H9 (cell line): ENCODE measurements at regions not wholly inside any gene's neighbourhood (a gene's known extent, or its start where the extent isn't known, plus 50 kb on each side); places are given as distances from the start of the nearest gene placed in this dataset.

Experiments
- DNase-seq: peaks from one replicate; pipeline ENCODE4 v3.0.0-alpha.2; 2017
- H2AFZ ChIP-seq: one replicate; pipeline ENCODE4 v1.6.1; 2013; ENCODE audit warnings: mild to moderate bottlenecking, low read length, control low read depth, moderate library complexity
- H2AK5ac ChIP-seq: 2 replicates; pipeline ENCODE4 v1.6.1; 2013; ENCODE audit warnings: low read length, control low read depth, mixed read lengths; ENCODE audit not compliant: insufficient read length
- H2BK120ac ChIP-seq: one replicate; pipeline ENCODE4 v1.6.1; 2013; ENCODE audit warnings: low read depth, mild to moderate bottlenecking, low read length, control low read depth, inconsistent platforms; ENCODE audit not compliant: poor library complexity, severe bottlenecking
- H2BK12ac ChIP-seq: 2 replicates; pipeline ENCODE4 v1.6.1; 2013; ENCODE audit warnings: low read length, control low read depth, mixed read lengths, low read depth; ENCODE audit not compliant: insufficient read length
- H2BK15ac ChIP-seq: 2 replicates; pipeline ENCODE4 v1.6.1; 2013; ENCODE audit warnings: low read depth, low read length, control low read depth
- H2BK20ac ChIP-seq: one replicate; pipeline ENCODE4 v1.6.1; 2013; ENCODE audit warnings: low read depth, mild to moderate bottlenecking, low read length, control low read depth, inconsistent platforms; ENCODE audit not compliant: poor library complexity, severe bottlenecking
- H2BK5ac ChIP-seq: 2 replicates; pipeline ENCODE4 v1.6.1; 2013; ENCODE audit warnings: low read length, control low read depth, mixed read lengths; ENCODE audit not compliant: insufficient read length
- H3K14ac ChIP-seq: 2 replicates; pipeline ENCODE4 v1.6.1; 2013; ENCODE audit warnings: low read length, control low read depth; ENCODE audit not compliant: insufficient read depth
- H3K18ac ChIP-seq: 2 replicates; pipeline ENCODE4 v1.6.1; 2013; ENCODE audit warnings: low read depth, mild to moderate bottlenecking, mixed read lengths, low read length, control low read depth; ENCODE audit not compliant: insufficient read length
- H3K23ac ChIP-seq: 2 replicates; pipeline ENCODE4 v1.6.1; 2013; ENCODE audit warnings: low read length, control low read depth, mixed read lengths, low read depth; ENCODE audit not compliant: insufficient read length
- H3K23me2 ChIP-seq: 2 replicates; pipeline ENCODE4 v1.6.1; 2013; ENCODE audit warnings: low read depth, mild to moderate bottlenecking, mixed read lengths, low read length, control low read depth; ENCODE audit not compliant: insufficient read length, poor library complexity, severe bottlenecking
- H3K27ac ChIP-seq: 2 replicates; pipeline ENCODE4 v1.5.1; 2013; ENCODE audit warnings: low read length, control low read depth, mixed read lengths, low read depth; ENCODE audit not compliant: insufficient read length
- H3K27me3 ChIP-seq: 2 replicates; pipeline ENCODE4 v1.6.1; 2013; ENCODE audit warnings: low read length, control low read depth, inconsistent platforms; ENCODE audit not compliant: insufficient read depth
- H3K4ac ChIP-seq: 2 replicates; pipeline ENCODE4 v1.6.1; 2013; ENCODE audit warnings: low read depth, mild to moderate bottlenecking, control low read depth, inconsistent platforms, low read length, moderate library complexity
- H3K4me1 ChIP-seq: 2 replicates; pipeline ENCODE4 v1.6.1; 2013; ENCODE audit warnings: low read length, control low read depth, inconsistent platforms; ENCODE audit not compliant: insufficient read depth
- H3K4me2 ChIP-seq: 2 replicates; pipeline ENCODE4 v1.6.1; 2013; ENCODE audit warnings: low read length, control low read depth, mixed read lengths; ENCODE audit not compliant: insufficient read length, insufficient read depth
- H3K56ac ChIP-seq: 2 replicates; pipeline ENCODE4 v1.6.1; 2013; ENCODE audit warnings: low read depth, mild to moderate bottlenecking, mixed read lengths, low read length, control low read depth; ENCODE audit not compliant: insufficient read length
- H3K79me1 ChIP-seq: 2 replicates; pipeline ENCODE4 v1.6.1; 2013; ENCODE audit warnings: low read depth, mild to moderate bottlenecking, moderate library complexity, low read length, control low read depth, inconsistent platforms; ENCODE audit not compliant: insufficient read depth, poor library complexity, severe bottlenecking
- H3K79me2 ChIP-seq: 2 replicates; pipeline ENCODE4 v1.6.1; 2013; ENCODE audit warnings: low read length, control low read depth, inconsistent platforms; ENCODE audit not compliant: insufficient read depth
- H3K9ac ChIP-seq: 2 replicates; pipeline ENCODE4 v1.6.1; 2013; ENCODE audit warnings: low read length, control low read depth, mixed read lengths; ENCODE audit not compliant: insufficient read length; ENCODE audit errors: extremely low read depth
- H3K9me3 ChIP-seq: one replicate; pipeline ENCODE4 v1.6.1; 2013; ENCODE audit warnings: low read depth, low read length, inconsistent platforms; ENCODE audit not compliant: control insufficient read depth
- H3T11ph ChIP-seq: one replicate; pipeline ENCODE4 v1.6.1; 2013; ENCODE audit warnings: mild to moderate bottlenecking, low read length, control low read depth, inconsistent platforms
- H4K20me1 ChIP-seq: one replicate; pipeline ENCODE4 v1.6.1; 2013; ENCODE audit not compliant: control insufficient read depth, insufficient read length, insufficient read depth
- H4K5ac ChIP-seq: 2 replicates; pipeline ENCODE4 v1.6.1; 2013; ENCODE audit warnings: low read depth, mild to moderate bottlenecking, mixed read lengths, low read length, control low read depth; ENCODE audit not compliant: insufficient read length
- H4K8ac ChIP-seq: replicated peaks from 2 replicates; pipeline ENCODE4 v1.6.1; 2013; ENCODE audit warnings: low read length, control low read depth, mixed read lengths, low read depth; ENCODE audit not compliant: insufficient read length
- H4K91ac ChIP-seq: 2 replicates; pipeline ENCODE4 v1.6.1; 2013; ENCODE audit warnings: low read depth, mild to moderate bottlenecking, moderate library complexity, mixed read lengths, low read length, control low read depth; ENCODE audit not compliant: insufficient read length
- H3K27ac Mint-ChIP-seq, 3 experiments: 2 replicates in 2 of 3; 3 replicates in 1 of 3; pipeline ENCODE4 v1.8.0; 2020 to 2021; ENCODE audit warnings: mixed read lengths in 3 of 3, mild to moderate bottlenecking in 1 of 3, moderate library complexity in 1 of 3
- H3K27me3 Mint-ChIP-seq: 2 replicates; pipeline ENCODE4 v1.8.0; 2021; ENCODE audit warnings: low read depth, mild to moderate bottlenecking, moderate library complexity, mixed read lengths
- H3K36me3 Mint-ChIP-seq, 3 experiments: 2 replicates in 2 of 3; 3 replicates in 1 of 3; pipeline ENCODE4 v1.8.0; 2020 to 2021; ENCODE audit warnings: low read depth in 3 of 3, mixed read lengths in 3 of 3; ENCODE audit not compliant: insufficient read depth in 1 of 3
- H3K4me1 Mint-ChIP-seq, 2 experiments: 2 replicates each; pipeline ENCODE4 v1.8.0; 2020; ENCODE audit warnings: mixed read lengths in 2 of 2
- H3K4me3 Mint-ChIP-seq, 2 experiments: 2 replicates in 1 of 2; 3 replicates in 1 of 2; pipeline ENCODE4 v1.8.0; 2020 to 2021; ENCODE audit warnings: mild to moderate bottlenecking in 2 of 2, mixed read lengths in 2 of 2, moderate library complexity in 1 of 2
- H3K9me3 Mint-ChIP-seq, 2 experiments: 2 replicates in 1 of 2; 3 replicates in 1 of 2; pipeline ENCODE4 v1.8.0; 2020; ENCODE audit warnings: mild to moderate bottlenecking in 2 of 2, mixed read lengths in 2 of 2, moderate library complexity in 1 of 2
- CTCF ChIP-seq: fragments of 200-600 bp; sonication (generic); conservative IDR thresholded peaks from 3 replicates; pipeline ENCODE4 v1.8.0; 2021; ENCODE audit warnings: antibody characterized with exemption, mild to moderate bottlenecking
- WGBS: extraction: QIAGEN DNeasy Blood & Tissue Kit; methylation state at CpG from one replicate; pipeline ENCODE4 v1.1.7; 2013; ENCODE audit warnings: missing lambda C conversion rate, low lambda C conversion rate, mixed read lengths; ENCODE audit not compliant: insufficient read length; ENCODE audit errors: extremely low coverage; 5-methylcytosine and 5-hydroxymethylcytosine counted together

GRCh38 chr5:44661851-44662250 is 146.9 kb upstream of the MRPS30 start:
- Histone ChIP-seq H3K27me3 (no peaks in the 10 kb centered on the region), H3T11ph (no peak overlapping the region), H4K5ac (no peak overlapping the region), H4K91ac (no peak overlapping the region), H3K27ac (no peak overlapping the region), H3K4ac (no peak overlapping the region), H3K9ac (no peak overlapping the region), H3K4me1 (no peaks in the 10 kb centered on the region), H3K56ac (no peak overlapping the region), H3K18ac (no peak overlapping the region), H3K79me1 (no peaks in the 10 kb centered on the region), H3K4me2 (no peak overlapping the region), H4K8ac (no peak overlapping the region), H3K23ac (no peak overlapping the region), H2BK120ac (no peak overlapping the region), H2BK15ac (no peak overlapping the region), H2AFZ (no peak overlapping the region), H2BK12ac (no peak overlapping the region), H3K79me2 (no peaks in the 10 kb centered on the region), H4K20me1 (no peaks in the 10 kb centered on the region), H2AK5ac (no peak overlapping the region), H2BK20ac (no peak overlapping the region), H3K14ac (no peak overlapping the region), H2BK5ac (no peak overlapping the region), H3K23me2 (no peaks in the 10 kb centered on the region), H3K9me3 (peaks cover under 1% of the 10 kb centered on the region)
- no peak overlapping the region for H3K27ac Mint-ChIP-seq
- no peaks in the 10 kb centered on the region for H3K4me1 Mint-ChIP-seq
- DNase-seq: no peak
- whole genome bisulfite sequencing: no CpG with 5 or more reads among the region's 1 CpG
- peaks cover 9% of the 10 kb centered on the region in 2 experiments; a peak in 4 of 5 replicates for H3K9me3 Mint-ChIP-seq
- H3K36me3 Mint-ChIP-seq: peaks cover 4 to 10% (median 6%) of the 10 kb centered on the region in 3 experiments
- TF ChIP-seq CTCF: no peak
- no peak overlapping the region for H3K4me3 Mint-ChIP-seq
- no peaks in the 10 kb centered on the region; the same call in 1 of the 2 replicates for H3K27me3 Mint-ChIP-seq
